ENCODE measurements at regions not wholly inside any gene's neighbourhood (a gene's known extent, or its start where the extent isn't known, plus 50 kb on each side); places are given as distances from the start of the nearest gene placed in this dataset.
"Not testable (repeated sequence)": the region's sequence is repeated elsewhere in the genome, so short reads cannot be mapped to it uniquely, and the experiment has no call there.

GRCh38 chr6:16891110-16891509 is 129.8 kb upstream of the ATXN1 start:
- H3K36me3 ChIP-seq (ENCODE audit: control insufficient read depth in 2 of 2, extremely low read depth in 1 of 2, insufficient read depth in 1 of 2, low read length in 1 of 2); ATAC-seq (replicated peaks in 1 of 4); H3K4me1 Mint-ChIP-seq; H3K27ac ChIP-seq (ENCODE audit: low read length); CTCF ChIA-PET; POLR2A ChIA-PET; H3K4me3 Mint-ChIP-seq; H3K27ac Mint-ChIP-seq; H3K4me3 ChIP-seq (ENCODE audit: control insufficient read depth in 1 of 2, extremely low read depth in 1 of 2, low read length in 1 of 2); H3K4me1 ChIP-seq (ENCODE audit: control insufficient read depth in 1 of 2, extremely low read depth in 1 of 2, insufficient read depth in 2 of 2, low read length in 2 of 2); H3K27me3 ChIP-seq (replicated peaks in 1 of 2; ENCODE audit: control insufficient read depth in 2 of 2, extremely low read depth in 1 of 2, insufficient read depth in 2 of 2, low read length in 1 of 2); DNase-seq; H3K36me3 Mint-ChIP-seq; H3K9me3 ChIP-seq: not testable (repeated sequence)
- WGBS (ENCODE audit: insufficient coverage) = 100% methylated on average over 4 of the region's 7 CpGs
- peaks cover 11 to 13% of the 10 kb centered on the region in 2 donors for H3K27me3 Mint-ChIP-seq
- H3K9me3 Mint-ChIP-seq = peaks cover 0 to 21% (median 5%) of the 10 kb centered on the region in 3 donors

GRCh38 chr6:16885411-16886160 is 124.3 kb upstream of the ATXN1 start:
- Mint-ChIP-seq H3K9me3 (no peaks in the 10 kb centered on the region), H3K27me3 (peaks cover 35 to 37% of the 10 kb centered on the region in 2 donors), H3K4me1 (peaks cover 0 to 5% (median 0%) of the 10 kb centered on the region in 3 donors), H3K27ac (no peak overlapping the region), H3K36me3 (no peaks in the 10 kb centered on the region), H3K4me3 (no peak overlapping the region)
- no peak for DNase-seq
- ChIA-PET CTCF (no interaction called here), POLR2A (no interaction called here)
- no peaks in the 10 kb centered on the region for H3K9me3 ChIP-seq
- H3K27ac ChIP-seq (ENCODE audit: low read length) = no peak overlapping the region
- no peak for ATAC-seq (replicated peaks in 1 of 4)
- H3K27me3 ChIP-seq (replicated peaks in 1 of 2; ENCODE audit: control insufficient read depth in 2 of 2, extremely low read depth in 1 of 2, insufficient read depth in 2 of 2, low read length in 1 of 2) = no peaks in the 10 kb centered on the region
- no peaks in the 10 kb centered on the region for H3K36me3 ChIP-seq (ENCODE audit: control insufficient read depth in 2 of 2, extremely low read depth in 1 of 2, insufficient read depth in 1 of 2, low read length in 1 of 2)
- 87% methylated on average over 2 of the region's 4 CpGs for WGBS (ENCODE audit: insufficient coverage)
- H3K4me1 ChIP-seq (ENCODE audit: control insufficient read depth in 1 of 2, extremely low read depth in 1 of 2, insufficient read depth in 2 of 2, low read length in 2 of 2) = no peaks in the 10 kb centered on the region
- H3K4me3 ChIP-seq (ENCODE audit: control insufficient read depth in 1 of 2, extremely low read depth in 1 of 2, low read length in 1 of 2) = no peak overlapping the region

- H3K4me3 Mint-ChIP-seq = no peak overlapping the region
- H3K27ac Mint-ChIP-seq = no peak overlapping the region
- no peaks in the 10 kb centered on the region for H3K4me1 ChIP-seq (ENCODE audit: control insufficient read depth in 1 of 2, extremely low read depth in 1 of 2, insufficient read depth in 2 of 2, low read length in 2 of 2)
- no peaks in the 10 kb centered on the region for H3K9me3 ChIP-seq
- no peaks in the 10 kb centered on the region for H3K36me3 Mint-ChIP-seq
- H3K4me1 Mint-ChIP-seq = peaks cover 0 to 5% (median 0%) of the 10 kb centered on the region in 3 donors
- no peak overlapping the region for H3K4me3 ChIP-seq (ENCODE audit: control insufficient read depth in 1 of 2, extremely low read depth in 1 of 2, low read length in 1 of 2)
- CTCF ChIA-PET = no interaction called here
- POLR2A ChIA-PET = no interaction called here
- H3K36me3 ChIP-seq (ENCODE audit: control insufficient read depth in 2 of 2, extremely low read depth in 1 of 2, insufficient read depth in 1 of 2, low read length in 1 of 2) = no peaks in the 10 kb centered on the region
- H3K9me3 Mint-ChIP-seq = no peaks in the 10 kb centered on the region
- ATAC-seq (replicated peaks in 1 of 4) = no peak
- H3K27me3 ChIP-seq (replicated peaks in 1 of 2; ENCODE audit: control insufficient read depth in 2 of 2, extremely low read depth in 1 of 2, insufficient read depth in 2 of 2, low read length in 1 of 2) = peaks cover 0 to 2% of the 10 kb centered on the region in 2 experiments
- H3K27me3 Mint-ChIP-seq = peaks cover 36 to 42% of the 10 kb centered on the region in 2 donors
- no peak overlapping the region for H3K27ac ChIP-seq (ENCODE audit: low read length)
- no peak for DNase-seq
- no CpG with 5 or more reads among the region's 1 CpG for WGBS (ENCODE audit: insufficient coverage)
Observed at GRCh38 chr6:16884526-16884925, 123.3 kb upstream of the ATXN1 start.

GRCh38 chr6:16883414-16883813 is 122.2 kb upstream of the ATXN1 start:
- no peak overlapping the region for H3K27ac ChIP-seq (ENCODE audit: low read length)
- H3K9me3 ChIP-seq = no peaks in the 10 kb centered on the region
- Mint-ChIP-seq H3K4me1 (peaks cover 0 to 5% (median 0%) of the 10 kb centered on the region in 3 donors), H3K36me3 (no peaks in the 10 kb centered on the region), H3K9me3 (peaks cover 0 to under 1% (median 0%) of the 10 kb centered on the region in 3 donors), H3K27me3 (peaks cover 37% of the 10 kb centered on the region in 2 donors), H3K27ac (no peak overlapping the region), H3K4me3 (no peak overlapping the region)
- DNase-seq = no peak
- no peak overlapping the region for H3K4me3 ChIP-seq (ENCODE audit: control insufficient read depth in 1 of 2, extremely low read depth in 1 of 2, low read length in 1 of 2)
- H3K4me1 ChIP-seq (ENCODE audit: control insufficient read depth in 1 of 2, extremely low read depth in 1 of 2, insufficient read depth in 2 of 2, low read length in 2 of 2) = no peaks in the 10 kb centered on the region
- CTCF ChIA-PET = no interaction called here
- POLR2A ChIA-PET = no interaction called here
- no peak for ATAC-seq (replicated peaks in 1 of 4)
- peaks cover 0 to 2% of the 10 kb centered on the region in 2 experiments for H3K27me3 ChIP-seq (replicated peaks in 1 of 2; ENCODE audit: control insufficient read depth in 2 of 2, extremely low read depth in 1 of 2, insufficient read depth in 2 of 2, low read length in 1 of 2)
- H3K36me3 ChIP-seq (ENCODE audit: control insufficient read depth in 2 of 2, extremely low read depth in 1 of 2, insufficient read depth in 1 of 2, low read length in 1 of 2) = no peaks in the 10 kb centered on the region

GRCh38 chr6:16882230-16882629 is 121.0 kb upstream of the ATXN1 start:
- H3K27ac ChIP-seq (ENCODE audit: low read length) = no peak overlapping the region
- H3K4me1 Mint-ChIP-seq = peaks cover 0 to 5% (median 0%) of the 10 kb centered on the region in 3 donors
- H3K27me3 ChIP-seq (replicated peaks in 1 of 2; ENCODE audit: control insufficient read depth in 2 of 2, extremely low read depth in 1 of 2, insufficient read depth in 2 of 2, low read length in 1 of 2) = peaks cover 0 to 2% of the 10 kb centered on the region in 2 experiments
- no peak overlapping the region for H3K4me3 ChIP-seq (ENCODE audit: control insufficient read depth in 1 of 2, extremely low read depth in 1 of 2, low read length in 1 of 2)
- no peaks in the 10 kb centered on the region for H3K4me1 ChIP-seq (ENCODE audit: control insufficient read depth in 1 of 2, extremely low read depth in 1 of 2, insufficient read depth in 2 of 2, low read length in 2 of 2)
- no peak overlapping the region for H3K4me3 Mint-ChIP-seq
- H3K27ac Mint-ChIP-seq = no peak overlapping the region
- H3K9me3 ChIP-seq = no peaks in the 10 kb centered on the region
- peaks cover 45 to 46% of the 10 kb centered on the region in 2 donors for H3K27me3 Mint-ChIP-seq
- no peaks in the 10 kb centered on the region for H3K36me3 ChIP-seq (ENCODE audit: control insufficient read depth in 2 of 2, extremely low read depth in 1 of 2, insufficient read depth in 1 of 2, low read length in 1 of 2)
- no CpG with 5 or more reads among the region's 1 CpG for WGBS (ENCODE audit: insufficient coverage)
- DNase-seq (no peak), ATAC-seq (replicated peaks in 1 of 4) (peak in 2 of 4 experiments; percentile 30 to 53)
- no peaks in the 10 kb centered on the region for H3K36me3 Mint-ChIP-seq
- ChIA-PET CTCF (no interaction called here), POLR2A (no interaction called here)
- H3K9me3 Mint-ChIP-seq = peaks cover 3 to 12% (median 8%) of the 10 kb centered on the region in 3 donors

- peaks cover 33 to 44% of the 10 kb centered on the region in 2 donors for H3K27me3 Mint-ChIP-seq
- H3K9me3 ChIP-seq; H3K27ac Mint-ChIP-seq; H3K27me3 ChIP-seq (replicated peaks in 1 of 2; ENCODE audit: control insufficient read depth in 2 of 2, extremely low read depth in 1 of 2, insufficient read depth in 2 of 2, low read length in 1 of 2); H3K36me3 Mint-ChIP-seq; DNase-seq; POLR2A ChIA-PET; H3K4me1 ChIP-seq (ENCODE audit: control insufficient read depth in 1 of 2, extremely low read depth in 1 of 2, insufficient read depth in 2 of 2, low read length in 2 of 2); ATAC-seq (replicated peaks in 1 of 4); H3K4me1 Mint-ChIP-seq; H3K4me3 Mint-ChIP-seq; H3K27ac ChIP-seq (ENCODE audit: low read length); CTCF ChIA-PET; H3K36me3 ChIP-seq (ENCODE audit: control insufficient read depth in 2 of 2, extremely low read depth in 1 of 2, insufficient read depth in 1 of 2, low read length in 1 of 2); H3K4me3 ChIP-seq (ENCODE audit: control insufficient read depth in 1 of 2, extremely low read depth in 1 of 2, low read length in 1 of 2): not testable (repeated sequence)
- no CpG with 5 or more reads among the region's 2 CpGs for WGBS (ENCODE audit: insufficient coverage)
- peaks cover 9 to 14% (median 13%) of the 10 kb centered on the region in 3 donors for H3K9me3 Mint-ChIP-seq
Observed at GRCh38 chr6:16876852-16877251, 115.6 kb upstream of the ATXN1 start.
